SK-MEL-5 (cell line): ENCODE measurements at regions not wholly inside any gene's neighbourhood (a gene's known extent, or its start where the extent isn't known, plus 50 kb on each side); places are given as distances from the start of the nearest gene placed in this dataset.
"Not testable (repeated sequence)": the region's sequence is repeated elsewhere in the genome, so short reads cannot be mapped to it uniquely, and the experiment has no call there.

Experiments used
- DNase-seq: peaks from one replicate; pipeline ENCODE4 v3.0.0-alpha.2; 2016; ENCODE audit warnings: low read depth, low spot score
- in situ Hi-C: cut with HindIII; loops from 2 replicates; pipeline ENCODE4 v1.10.0; 2016; ENCODE audit warnings: low sequenced_read_pairs, high pct_unique_total_duplicates, low pct_unique_long_range_greater_than_20kb

GRCh38 chr20:56875052-56875659, 246.1 kb downstream of the TFAP2C start:
- DNase-seq = no peak
- in situ Hi-C loops = no loop called here

GRCh38 chr20:56875803-56876202, 246.7 kb downstream of the TFAP2C start:
- DNase-seq = no peak
- in situ Hi-C loops = no loop called here

- in situ Hi-C loops = no loop called here
- DNase-seq = no peak
These were observed 256.4 kb downstream of the TFAP2C start for GRCh38 chr20:56885521-56885920.

GRCh38 chr20:56890011-56890410, 260.9 kb downstream of the TFAP2C start:
- DNase-seq = no peak
- in situ Hi-C loops = no loop called here

GRCh38 chr20:56893226-56893917, 264.3 kb downstream of the TFAP2C start:
- DNase-seq = no peak
- in situ Hi-C loops = no loop called here

- in situ Hi-C loops = no loop called here
These were observed 267.3 kb downstream of the TFAP2C start for GRCh38 chr20:56896447-56896846.

GRCh38 chr20:56897318-56897957, 268.3 kb downstream of the TFAP2C start:
- no peak for DNase-seq
- in situ Hi-C loops = no loop called here

More at GRCh38 chr20:56896447-56896846, 267.3 kb downstream of the TFAP2C start:
- DNase-seq = no peak

GRCh38 chr20:56897958-56898349, 268.8 kb downstream of the TFAP2C start:
- DNase-seq = no peak

GRCh38 chr20:56899506-56899905, 270.4 kb downstream of the TFAP2C start:
- peak; percentile 21 for DNase-seq
- in situ Hi-C loops = no loop called here

More at GRCh38 chr20:56897958-56898349, 268.8 kb downstream of the TFAP2C start:
- in situ Hi-C loops = no loop called here

GRCh38 chr20:56900252-56900651, 271.1 kb downstream of the TFAP2C start:
- DNase-seq = no peak
- in situ Hi-C loops = no loop called here

GRCh38 chr20:56903421-56903820, 274.3 kb downstream of the TFAP2C start:
- DNase-seq = no peak
- in situ Hi-C loops = no loop called here

- DNase-seq = no peak
- in situ Hi-C loops = no loop called here
These were observed 274.8 kb downstream of the TFAP2C start for GRCh38 chr20:56903858-56904257.

- in situ Hi-C loops = no loop called here
- no peak for DNase-seq
These were observed 281.0 kb downstream of the TFAP2C start for GRCh38 chr20:56909918-56910714.

GRCh38 chr20:56911946-56912345, 282.8 kb downstream of the TFAP2C start:
- DNase-seq = no peak
- in situ Hi-C loops = no loop called here

GRCh38 chr20:56914532-56914931, 285.4 kb downstream of the TFAP2C start:
- in situ Hi-C loops = no loop called here
- DNase-seq = no peak

- DNase-seq = no peak
- in situ Hi-C loops = no loop called here
These were observed 287.2 kb downstream of the TFAP2C start for GRCh38 chr20:56916345-56916622.

- DNase-seq, in situ Hi-C loops: not testable (repeated sequence)
These were observed 290.9 kb downstream of the TFAP2C start for GRCh38 chr20:56920041-56920440.

- in situ Hi-C loops = no loop called here
These were observed 293.4 kb downstream of the TFAP2C start for GRCh38 chr20:56922497-56922896.

More at GRCh38 chr20:56922497-56922896, 293.4 kb downstream of the TFAP2C start:
- no peak for DNase-seq
